Activated CD4-positive, alpha-beta memory T cell treated with anti-CD3 and anti-CD28 coated beads for 36 hours (primary cell): ENCODE measurements at regions not wholly inside any gene's neighbourhood (a gene's known extent, or its start where the extent isn't known, plus 50 kb on each side); places are given as distances from the start of the nearest gene placed in this dataset.
"Not testable (repeated sequence)": the region's sequence is repeated elsewhere in the genome, so short reads cannot be mapped to it uniquely, and the experiment has no call there.

Source experiments
- CTCF ChIA-PET: fragments of 350-600 bp; sonication (Branson Sonifier 250); formaldehyde crosslinking; loops from one replicate; lab custom pipeline; 2021; ENCODE audit warnings: antibody characterized with exemption, inconsistent platforms; lab: Charles Lee
- POLR2A ChIA-PET: fragments of 350-600 bp; sonication (Branson Sonifier 250); formaldehyde crosslinking; loops from one replicate; lab custom pipeline; 2021; ENCODE audit warnings: antibody characterized with exemption; lab: Charles Lee
- DNase-seq: peaks from one replicate; pipeline ENCODE4 v3.0.0-alpha.2; 2020
- H3K27ac Mint-ChIP-seq: one replicate; pipeline ENCODE4 v1.8.0; 2021; ENCODE audit warnings: mixed read lengths
- H3K27me3 Mint-ChIP-seq: one replicate; pipeline ENCODE4 v1.8.0; 2021; ENCODE audit warnings: mixed read lengths
- H3K36me3 Mint-ChIP-seq: one replicate; pipeline ENCODE4 v1.8.0; 2021; ENCODE audit warnings: mixed read lengths
- H3K4me1 Mint-ChIP-seq: one replicate; pipeline ENCODE4 v1.8.0; 2021; ENCODE audit warnings: low read depth, mixed read lengths
- H3K4me3 Mint-ChIP-seq: one replicate; pipeline ENCODE4 v1.8.0; 2021; ENCODE audit warnings: mild to moderate bottlenecking, mixed read lengths
- H3K9me3 Mint-ChIP-seq: one replicate; pipeline ENCODE4 v1.8.0; 2021; ENCODE audit warnings: mixed read lengths
- intact Hi-C: fragments of 100-400 bp; cut with micrococcal nuclease; formaldehyde crosslinking; loops from one replicate; pipeline ENCODE4 v1.15.1; 2023

GRCh38 chrX:106467422-106467821 is 144.4 kb upstream of the RADX start:
- H3K4me3 Mint-ChIP-seq = no peak overlapping the region
- no peaks in the 10 kb centered on the region for H3K4me1 Mint-ChIP-seq
- CTCF ChIA-PET = no interaction called here
- H3K27ac Mint-ChIP-seq = no peak overlapping the region
- no peaks in the 10 kb centered on the region for H3K9me3 Mint-ChIP-seq
- POLR2A ChIA-PET = no interaction called here
- intact Hi-C loops = no loop called here
- no peak for DNase-seq
- no peaks in the 10 kb centered on the region for H3K36me3 Mint-ChIP-seq
- peaks cover 3% of the 10 kb centered on the region for H3K27me3 Mint-ChIP-seq

- H3K9me3 Mint-ChIP-seq = no peaks in the 10 kb centered on the region
- H3K36me3 Mint-ChIP-seq = no peaks in the 10 kb centered on the region
- ChIA-PET CTCF (interaction anchor here (0.7 kb wide), 1 partner anchor 103 kb away, joined by 4 read pairs; no protein-coding TSS in a partner anchor), POLR2A (no interaction called here)
- H3K27me3 Mint-ChIP-seq = peaks cover 3% of the 10 kb centered on the region
- intact Hi-C loops = no loop called here
- H3K4me3 Mint-ChIP-seq = no peak overlapping the region
- H3K27ac Mint-ChIP-seq = no peak overlapping the region
- no peaks in the 10 kb centered on the region for H3K4me1 Mint-ChIP-seq
- DNase-seq = no peak
Measured at GRCh38 chrX:106467943-106468342, 143.8 kb upstream of the RADX start.

- no peak for DNase-seq
- no peaks in the 10 kb centered on the region for H3K36me3 Mint-ChIP-seq
Measured at GRCh38 chrX:106468433-106468832, 143.3 kb upstream of the RADX start.

GRCh38 chrX:106479920-106480319 is 131.9 kb upstream of the RADX start:
- intact Hi-C loops = loop anchor here (10.0 kb wide), 3 partner anchors 245 to 1235 kb away; partner anchors contain the start of genes PRPS1 and RNF128
- no peaks in the 10 kb centered on the region for H3K36me3 Mint-ChIP-seq
- no peak overlapping the region for H3K27ac Mint-ChIP-seq
- peaks cover 18% of the 10 kb centered on the region for H3K4me1 Mint-ChIP-seq
- no peak for DNase-seq
- ChIA-PET CTCF (interaction anchor here (1.1 to 3.5 kb wide), 4 partner anchors 24 to 315 kb away, joined by 4 to 40 read pairs (median 7); partner anchors contain the start of gene RADX), POLR2A (no interaction called here)
- H3K9me3 Mint-ChIP-seq = no peaks in the 10 kb centered on the region
- no peak overlapping the region for H3K4me3 Mint-ChIP-seq
- no peaks in the 10 kb centered on the region for H3K27me3 Mint-ChIP-seq

More at GRCh38 chrX:106468433-106468832, 143.3 kb upstream of the RADX start:
- H3K9me3 Mint-ChIP-seq = no peaks in the 10 kb centered on the region
- H3K4me3 Mint-ChIP-seq = no peak overlapping the region
- peaks cover 3% of the 10 kb centered on the region for H3K27me3 Mint-ChIP-seq
- intact Hi-C loops = no loop called here
- ChIA-PET CTCF (interaction anchor here (0.7 kb wide), 1 partner anchor 102 kb away, joined by 4 read pairs; no protein-coding TSS in a partner anchor), POLR2A (no interaction called here)
- no peaks in the 10 kb centered on the region for H3K4me1 Mint-ChIP-seq
- H3K27ac Mint-ChIP-seq = no peak overlapping the region

- Mint-ChIP-seq H3K9me3 (no peaks in the 10 kb centered on the region), H3K4me3 (no peak overlapping the region), H3K36me3 (no peaks in the 10 kb centered on the region), H3K4me1 (peaks cover 27% of the 10 kb centered on the region), H3K27me3 (no peaks in the 10 kb centered on the region), H3K27ac (no peak overlapping the region)
- no peak for DNase-seq
- intact Hi-C loops = loop anchor here (1.0 to 10.0 kb wide), 4 partner anchors 243 to 1233 kb away; partner anchors contain the start of genes PRPS1 and RNF128
- CTCF ChIA-PET = interaction anchor here (0.7 to 3.5 kb wide), 8 partner anchors 12 to 1301 kb away, joined by 3 to 40 read pairs (median 5); partner anchors contain the start of gene RADX
- POLR2A ChIA-PET = no interaction called here
Measured at GRCh38 chrX:106481341-106481740, 130.4 kb upstream of the RADX start.

- DNase-seq = peak; percentile 25
- no peaks in the 10 kb centered on the region for H3K9me3 Mint-ChIP-seq
- CTCF ChIA-PET = no interaction called here
Measured at GRCh38 chrX:106484233-106484632, 127.5 kb upstream of the RADX start.

GRCh38 chrX:106493210-106493816 is 118.5 kb upstream of the RADX start:
- CTCF ChIA-PET = interaction anchor here (0.8 kb wide), 1 partner anchor 12 kb away, joined by 4 read pairs; no protein-coding TSS in a partner anchor
- H3K27ac Mint-ChIP-seq, H3K4me3 Mint-ChIP-seq, H3K27me3 Mint-ChIP-seq, H3K9me3 Mint-ChIP-seq, intact Hi-C loops, H3K4me1 Mint-ChIP-seq, H3K36me3 Mint-ChIP-seq, DNase-seq, POLR2A ChIA-PET: not testable (repeated sequence)

More at GRCh38 chrX:106484233-106484632, 127.5 kb upstream of the RADX start:
- H3K27ac Mint-ChIP-seq = peak overlapping the region; percentile 60
- no peaks in the 10 kb centered on the region for H3K36me3 Mint-ChIP-seq
- POLR2A ChIA-PET = interaction anchor here (1.0 kb wide), 1 partner anchor 128 kb away, joined by 3 read pairs; the partner anchor contains the start of gene RADX
- H3K27me3 Mint-ChIP-seq = no peaks in the 10 kb centered on the region
- intact Hi-C loops = loop anchor here (1.0 to 10.0 kb wide), 6 partner anchors 31 to 1231 kb away; partner anchors contain the start of genes PRPS1, RADX and RNF128
- H3K4me3 Mint-ChIP-seq = peak overlapping the region; percentile 23
- H3K4me1 Mint-ChIP-seq = peaks cover 27% of the 10 kb centered on the region

- Mint-ChIP-seq H3K36me3 (no peaks in the 10 kb centered on the region), H3K4me1 (peaks cover 8% of the 10 kb centered on the region), H3K27me3 (no peaks in the 10 kb centered on the region), H3K4me3 (no peak overlapping the region), H3K9me3 (no peaks in the 10 kb centered on the region), H3K27ac (no peak overlapping the region)
- intact Hi-C loops = no loop called here
- DNase-seq = no peak
- CTCF ChIA-PET = no interaction called here
- POLR2A ChIA-PET = no interaction called here
Measured at GRCh38 chrX:106499473-106499872, 112.3 kb upstream of the RADX start.

GRCh38 chrX:106510713-106511403 is 100.9 kb upstream of the RADX start:
- ChIA-PET POLR2A (no interaction called here), CTCF (no interaction called here)
- intact Hi-C loops = no loop called here
- no peaks in the 10 kb centered on the region for H3K4me1 Mint-ChIP-seq
- no peaks in the 10 kb centered on the region for H3K27me3 Mint-ChIP-seq
- no peak overlapping the region for H3K27ac Mint-ChIP-seq
- H3K36me3 Mint-ChIP-seq = no peaks in the 10 kb centered on the region
- H3K9me3 Mint-ChIP-seq = no peaks in the 10 kb centered on the region
- no peak overlapping the region for H3K4me3 Mint-ChIP-seq
- no peak for DNase-seq
